Left forelimb (tissue), 1 donor: ENCODE measurements at regions not wholly inside any gene's neighbourhood (a gene's known extent, or its start where the extent isn't known, plus 50 kb on each side); places are given as distances from the start of the nearest gene placed in this dataset.
"Not testable (repeated sequence)": the region's sequence is repeated elsewhere in the genome, so short reads cannot be mapped to it uniquely, and the experiment has no call there.

Experiments
- DNase-seq: peaks from one replicate; pipeline ENCODE4 v3.0.0-alpha.2; 2018; ENCODE audit warnings: low spot score

GRCh38 chr6:74715355-74716085 lies 490.3 kb downstream of the COL12A1 start:
- DNase-seq = no peak

DNA sequence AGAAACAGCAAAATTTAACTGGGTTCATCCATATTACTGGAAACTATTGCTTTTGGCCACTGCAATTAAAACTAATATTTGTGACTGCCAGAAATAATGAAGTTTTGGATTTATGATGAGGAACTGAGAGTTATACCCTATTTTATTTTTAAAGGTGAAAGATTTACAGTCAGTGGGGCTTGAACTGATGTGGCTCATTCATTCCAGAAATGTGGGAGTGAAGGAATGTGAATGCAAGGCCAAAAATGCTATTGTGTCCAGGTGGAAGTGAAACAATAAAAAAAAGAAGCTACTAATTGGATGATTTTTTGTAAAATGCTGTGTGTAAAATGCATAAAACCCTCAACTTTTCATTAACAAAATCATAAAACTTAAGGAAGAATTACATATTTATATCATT lies 491.9 kb downstream of the COL12A1 start:
- no peak for DNase-seq

DNA sequence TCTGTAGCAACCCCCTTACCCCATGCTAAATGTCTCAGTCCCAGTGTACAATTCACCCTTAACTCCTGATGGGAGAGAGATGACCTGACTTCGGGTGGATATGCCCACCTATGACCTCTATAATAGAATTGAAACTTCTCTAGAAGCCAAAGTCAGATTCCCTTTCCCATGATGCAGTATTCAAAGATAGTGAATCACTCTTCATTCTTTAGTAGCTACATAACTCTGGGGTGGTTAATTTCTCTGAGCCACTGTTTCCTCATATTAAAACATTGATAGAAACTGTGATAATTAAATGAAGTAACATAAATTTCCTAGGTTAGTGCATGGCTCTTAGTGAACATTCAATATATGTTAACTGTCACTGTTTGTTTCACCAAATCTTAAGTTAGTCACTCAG lies 500.4 kb downstream of the COL12A1 start:
- no peak for DNase-seq

DNA sequence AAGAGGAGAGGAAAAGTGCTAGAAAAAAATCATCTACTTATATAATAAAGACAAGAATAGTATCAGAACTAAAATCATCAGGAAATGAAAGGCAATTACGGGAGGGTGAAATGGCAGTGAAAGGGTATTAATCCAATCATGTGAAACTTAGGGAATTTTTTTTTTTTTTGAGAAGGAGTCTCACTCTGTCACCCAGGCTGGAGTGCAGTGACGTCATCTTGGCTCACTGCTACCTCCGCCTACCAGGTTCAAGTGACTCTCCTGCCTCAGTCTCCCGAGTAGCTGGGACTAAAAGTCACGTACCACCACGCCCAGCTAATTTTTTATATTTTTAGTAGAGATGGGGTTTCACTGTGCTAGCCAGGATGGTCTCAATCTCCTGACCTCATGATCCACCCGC lies 501.3 kb downstream of the COL12A1 start:
- not testable (repeated sequence) for DNase-seq

- no peak for DNase-seq
Observed at GRCh38 chr6:74690365-74690764, 515.5 kb downstream of the COL12A1 start.

- DNase-seq = no peak
Observed at GRCh38 chr6:74689601-74690000, 516.3 kb downstream of the COL12A1 start.

DNA sequence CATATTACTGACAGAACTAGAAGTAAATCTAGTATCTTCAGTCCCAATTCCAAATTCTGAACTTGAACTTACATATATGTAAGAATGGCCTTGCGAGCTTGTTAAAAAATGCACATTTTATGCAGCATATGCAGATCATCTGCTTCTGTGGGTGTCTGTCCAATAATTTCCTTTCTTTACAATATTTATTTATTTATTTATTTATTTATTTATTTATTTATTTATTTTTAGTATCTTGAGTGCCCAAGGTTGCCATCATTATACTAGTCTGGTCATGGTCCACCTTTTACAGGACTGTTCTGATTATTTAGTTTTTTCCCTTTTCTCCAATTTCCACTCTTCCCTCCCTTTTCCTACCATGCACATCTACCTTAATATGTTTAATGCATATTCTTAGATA lies 528.4 kb downstream of the COL12A1 start:
- no peak for DNase-seq

- DNase-seq = no peak
Observed at GRCh38 chr6:74676906-74677305, 528.9 kb downstream of the COL12A1 start.

DNA sequence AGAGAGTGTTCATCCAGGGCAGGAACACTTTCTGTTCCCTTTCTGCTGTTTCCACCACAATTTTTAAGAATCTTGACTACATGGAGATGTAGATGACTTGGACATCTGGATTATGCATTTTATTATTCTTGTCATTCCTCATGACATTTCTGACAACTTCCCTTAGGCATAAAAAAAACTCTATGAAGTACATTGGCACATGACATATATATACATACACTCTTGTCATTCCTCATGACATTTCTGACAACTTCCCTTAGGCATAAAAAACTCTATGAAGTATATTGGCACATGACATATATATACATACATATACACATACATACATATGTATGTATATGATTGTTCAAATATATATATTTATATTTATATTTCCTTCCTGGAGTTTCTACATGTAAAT lies 531.5 kb downstream of the COL12A1 start:
- DNase-seq = no peak

GRCh38 chr6:74671558-74672025 lies 534.3 kb downstream of the COL12A1 start:
- no peak for DNase-seq

DNA sequence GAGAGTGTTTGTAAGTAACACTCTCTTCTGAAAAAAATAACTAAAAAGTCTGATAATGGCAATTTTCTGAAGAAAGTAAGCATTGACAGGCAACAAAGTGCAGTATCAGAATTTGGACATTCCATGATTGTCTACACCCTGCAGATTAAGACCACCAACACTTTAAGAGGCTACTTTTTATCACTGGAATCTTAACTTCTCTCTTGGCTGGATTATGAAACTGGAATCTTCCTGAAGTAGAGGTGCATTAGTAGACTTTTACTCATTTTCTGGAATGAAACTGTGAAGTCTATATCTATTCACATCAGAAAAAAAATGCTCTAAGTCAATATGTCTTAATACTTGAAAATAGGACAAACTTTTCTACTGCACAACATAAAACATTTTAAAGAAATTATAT lies 547.5 kb downstream of the COL12A1 start:
- DNase-seq = no peak

DNA sequence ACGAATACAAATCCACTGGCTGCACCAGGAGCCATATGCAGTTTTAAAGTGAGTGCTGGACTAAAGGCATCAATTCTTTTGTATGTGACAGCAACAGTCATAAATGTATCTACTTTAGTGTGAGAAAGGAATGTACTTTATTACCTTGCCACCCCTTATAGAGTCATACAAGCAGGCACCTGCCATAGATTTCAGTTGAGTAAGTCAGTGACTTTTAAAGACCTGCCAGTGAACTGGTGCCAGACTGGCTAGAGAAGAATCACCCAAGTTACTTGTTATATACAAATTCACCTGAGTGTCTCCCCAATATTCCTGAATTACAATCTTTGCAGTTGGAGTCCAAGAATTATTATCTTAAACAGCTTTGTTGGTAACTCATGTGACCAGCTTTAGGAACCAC lies 547.9 kb downstream of the COL12A1 start:
- no peak for DNase-seq

- no peak for DNase-seq
Observed at GRCh38 chr6:74657011-74657410, 548.8 kb downstream of the COL12A1 start.

DNA sequence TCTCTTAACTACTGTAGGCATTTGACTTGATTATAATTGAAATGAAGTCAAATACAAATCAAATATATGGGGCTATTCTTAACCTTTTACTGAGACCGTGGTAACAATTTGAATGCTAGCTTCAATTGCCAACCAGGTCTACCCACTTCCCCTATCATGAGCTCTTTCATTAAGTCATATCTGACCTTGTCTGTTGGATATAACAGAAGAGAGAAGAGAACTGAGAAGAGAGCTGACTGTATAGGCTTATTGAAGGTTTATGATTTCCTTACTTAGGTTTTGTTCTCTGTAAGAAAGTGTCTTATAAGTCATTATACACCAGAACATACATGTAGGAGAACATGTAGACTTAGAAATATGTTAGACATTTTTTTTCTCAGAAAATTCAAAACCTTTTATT lies 549.4 kb downstream of the COL12A1 start:
- no peak for DNase-seq

- DNase-seq = no peak
Observed at GRCh38 chr6:74654296-74654695, 551.6 kb downstream of the COL12A1 start.

GRCh38 chr6:74651948-74652842 lies 553.7 kb downstream of the COL12A1 start:
- no peak for DNase-seq

DNA sequence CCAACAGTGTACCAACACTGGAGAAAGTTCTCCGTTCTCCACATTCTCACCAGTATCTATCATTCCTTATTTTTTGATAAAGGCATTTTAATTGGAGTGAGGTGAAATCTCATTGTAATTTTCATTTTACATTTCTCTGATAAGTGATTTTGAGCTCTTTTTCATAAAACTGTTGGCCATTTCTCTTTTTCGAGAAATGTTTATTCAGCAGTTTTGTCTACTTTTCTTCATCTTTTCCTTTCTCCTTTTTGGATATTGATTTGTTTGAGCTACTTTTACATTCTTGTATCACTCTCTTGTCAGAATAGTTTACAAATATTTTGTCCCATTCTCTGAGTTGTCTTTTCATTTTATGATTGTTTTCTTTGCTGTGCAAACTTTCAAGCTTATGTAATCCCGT lies 555.2 kb downstream of the COL12A1 start:
- DNase-seq = no peak

DNA sequence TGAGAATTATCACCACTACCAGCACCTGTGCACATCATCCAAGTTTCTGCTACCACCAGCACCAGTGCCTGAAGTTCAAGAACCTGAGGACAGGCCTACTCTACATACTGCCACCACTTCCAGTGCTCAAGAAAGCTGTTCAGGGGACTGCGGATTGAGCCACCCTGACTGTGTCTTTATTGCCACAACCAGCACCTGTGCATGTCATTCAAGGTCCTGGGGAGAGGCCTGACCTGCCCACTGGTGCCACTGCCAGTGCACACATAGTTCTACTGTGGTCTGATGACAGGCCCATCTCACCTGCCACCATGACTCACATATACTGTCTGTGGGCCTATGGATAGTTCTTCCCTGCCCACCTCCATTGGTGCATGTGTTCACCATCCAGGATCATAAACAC lies 559.4 kb downstream of the COL12A1 start:
- DNase-seq = no peak

DNA sequence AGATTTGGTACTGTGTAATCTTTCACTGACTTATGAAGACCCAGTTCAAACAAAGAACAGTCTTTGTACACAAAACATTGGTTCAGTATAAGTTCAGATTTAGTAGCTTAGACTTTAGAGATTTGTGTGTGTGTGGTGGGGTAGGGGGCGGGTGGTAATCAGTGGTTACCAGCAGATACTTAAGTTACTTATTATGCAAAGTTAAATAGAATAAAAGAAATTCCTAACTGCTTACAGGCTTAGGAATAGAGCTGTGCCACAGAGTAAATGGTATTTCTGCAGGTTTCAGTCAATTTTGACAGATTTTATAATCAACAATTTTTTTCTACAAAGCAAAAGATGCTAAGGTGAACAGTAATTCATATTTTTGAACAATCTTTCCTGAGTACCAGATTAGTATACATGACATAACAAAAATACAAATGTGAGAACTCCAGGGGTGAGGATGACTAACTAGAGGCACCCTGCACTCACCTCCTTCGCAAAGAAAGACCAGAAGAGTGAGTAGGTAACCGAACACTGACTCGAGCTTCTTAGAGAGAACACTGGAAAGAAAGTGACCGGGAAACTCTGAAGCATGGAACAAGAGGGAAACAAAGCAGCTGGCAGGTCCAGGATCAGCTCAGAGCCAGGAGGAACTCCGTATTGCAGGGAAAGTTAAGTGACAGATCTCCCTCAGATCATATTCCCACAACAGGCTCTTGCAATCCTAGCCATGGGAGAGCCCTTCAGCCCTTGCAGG lies 560.6 kb downstream of the COL12A1 start:
- DNase-seq = no peak

DNA sequence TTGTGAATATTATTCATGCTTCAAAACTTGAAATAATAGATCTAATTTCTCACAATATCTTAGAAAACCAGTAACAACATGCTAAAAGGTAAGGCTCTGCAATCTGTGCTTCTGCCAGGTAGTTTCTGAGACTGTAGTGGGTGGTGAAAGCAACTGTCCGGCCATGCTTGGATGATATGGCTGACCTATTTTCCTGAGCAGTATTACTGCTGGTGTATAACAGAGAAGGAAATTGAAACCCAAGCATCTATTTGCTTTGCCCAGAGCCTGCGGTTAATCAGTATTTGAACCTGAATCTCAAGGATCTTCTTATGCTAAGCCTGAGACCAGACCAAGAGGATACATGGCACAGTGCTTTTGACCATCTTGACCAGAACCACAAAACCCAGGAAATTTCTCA lies 563.8 kb downstream of the COL12A1 start:
- no peak for DNase-seq

DNA sequence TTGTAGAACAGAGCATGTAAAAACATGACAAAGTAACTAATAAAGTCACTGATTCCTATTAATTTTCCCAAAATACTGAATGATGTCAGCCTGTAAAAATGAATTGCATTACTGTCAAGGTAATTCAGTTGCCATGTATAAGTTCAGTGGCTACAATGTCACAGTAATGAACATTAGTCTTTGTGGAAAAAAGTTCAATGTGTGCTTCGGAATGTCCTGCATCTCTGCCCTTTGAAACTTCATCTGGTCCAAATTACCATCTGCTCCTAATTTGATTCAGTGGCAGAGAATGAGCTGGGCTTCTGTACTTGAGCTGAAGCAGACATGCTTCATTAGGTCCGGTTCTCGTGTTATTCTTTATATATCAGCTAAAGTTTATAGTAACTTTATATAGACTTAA lies 567.4 kb downstream of the COL12A1 start:
- no peak for DNase-seq

GRCh38 chr6:74632196-74632875 lies 573.5 kb downstream of the COL12A1 start:
- no peak for DNase-seq
